ENCODE measurements at regions not wholly inside any gene's neighbourhood (a gene's known extent, or its start where the extent isn't known, plus 50 kb on each side); places are given as distances from the start of the nearest gene placed in this dataset.

DNA sequence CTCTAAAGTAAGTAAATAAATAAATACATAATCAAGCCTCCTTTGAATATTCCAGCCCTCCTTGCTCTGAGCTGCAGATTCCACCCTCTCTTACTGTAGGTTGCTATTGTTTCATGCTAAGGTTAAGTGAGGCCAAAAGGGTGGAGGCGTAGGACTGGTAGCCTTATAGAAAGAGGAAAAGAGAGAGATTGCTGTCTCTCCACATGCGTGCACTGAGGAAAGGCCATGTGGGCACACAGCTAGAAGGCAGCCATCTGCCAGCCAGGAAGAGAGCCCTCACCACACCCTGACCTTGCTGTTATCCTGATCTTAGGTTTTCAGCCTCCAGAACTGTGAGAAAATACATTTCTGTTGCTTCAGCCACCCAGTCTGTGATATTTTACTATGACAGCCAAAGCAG lies 52.0 kb upstream of the GPCPD1 start:
- H3K9ac ChIP-seq (ENCODE audit: insufficient read depth in 1 of 2, low read depth in 2 of 2, low read length in 2 of 2): 0 out of 4 replicates have a peak overlapping the region, but pooled peaks of 1 of the 2 experiments have one; percentile 37
- H3K9me1 ChIP-seq (ENCODE audit: control insufficient read depth, insufficient read depth, low read length): no peaks in the 10 kb centered on the region
- H3K4me3 ChIP-seq: no peak overlapping the region
- WGBS (ENCODE audit: insufficient coverage, low coverage, missing lambda C conversion rate): 40% methylated on average over 1 of the region's 2 CpGs
- BruUV-seq (replicated peaks): no TSS peak
- ATAC-seq (no peak; the same call in 2 of the 3 replicates), FAIRE-seq (no peak), DNase-seq (ENCODE audit: extremely low read depth in 1 of 4, low spot score in 3 of 4) (no peak)
- no peaks in the 10 kb centered on the region for H3K36me3 ChIP-seq (ENCODE audit: control insufficient read depth, insufficient read depth, low read length)
- no peaks in the 10 kb centered on the region for H4K20me1 ChIP-seq (replicated peaks; ENCODE audit: control insufficient read depth, insufficient read depth, low read length)
- intact Hi-C loops (cut with micrococcal nuclease) (no loop called here), in situ Hi-C loops (cut with MboI) (no loop called here)
- no peak overlapping the region for H3K4me2 ChIP-seq (ENCODE audit: insufficient read depth, low read length)
- CTCF ChIA-PET (ENCODE audit: low intra/inter-chr PET ratio): no interaction called here
- no peak overlapping the region; the same call in 2 of the 3 replicates for H3K27ac ChIP-seq (ENCODE audit: extremely low read depth, low read depth, low read length)
- no peaks in the 10 kb centered on the region for H3K27me3 ChIP-seq (ENCODE audit: control insufficient read depth in 2 of 2, insufficient read depth in 2 of 2, low read length in 2 of 2)
- peaks cover 8 to 18% of the 10 kb centered on the region in 2 experiments for H3K4me1 ChIP-seq (replicated peaks in 1 of 2; ENCODE audit: control insufficient read depth in 2 of 2, insufficient read depth in 2 of 2, low read length in 2 of 2)
- H3K79me2 ChIP-seq (ENCODE audit: control insufficient read depth, insufficient read depth, low read length): no peaks in the 10 kb centered on the region
- POLR2A ChIA-PET: interaction anchor here (0.7 to 1.5 kb wide), 2 partner anchors 8 to 11 kb away, joined by 3 to 4 read pairs; no protein-coding TSS in a partner anchor
- no peaks in the 10 kb centered on the region for H3K9me3 ChIP-seq (replicated peaks; ENCODE audit: control insufficient read depth, insufficient read depth, low read depth, low read length)
- H2AFZ ChIP-seq (ENCODE audit: low read depth, low read length): peak overlapping the region; percentile 84
- no peak for TF ChIP-seq MGA (IDR thresholded peaks at IDR 0.05)
- no peak for TF ChIP-seq ZNF354B (CRISPR knock-in tag; IDR thresholded peaks at IDR 0.05)
- TF ChIP-seq EWSR1 (IDR thresholded peaks at IDR 0.05; ENCODE audit: borderline replicate concordance, low read depth, partially characterized antibody): no peak
- no peak for TF ChIP-seq RBM22 (IDR thresholded peaks at IDR 0.05; ENCODE audit: low read depth, low read length, poor library complexity, severe bottlenecking)
- no peak for TF ChIP-seq ZBTB26 (CRISPR knock-in tag; IDR thresholded peaks at IDR 0.05)
- TF ChIP-seq HOMEZ (CRISPR knock-in tag; IDR thresholded peaks at IDR 0.05): no peak
- TF ChIP-seq ZNF12 (CRISPR knock-in tag; IDR thresholded peaks at IDR 0.05): no peak
- TF ChIP-seq ZNF274 (IDR thresholded peaks at IDR 0.05; ENCODE audit: borderline replicate concordance, low read depth, low read length): no peak

Measured in K562 (cell line).